Keratinocyte (primary cell): ENCODE measurements at regions not wholly inside any gene's neighbourhood (a gene's known extent, or its start where the extent isn't known, plus 50 kb on each side); places are given as distances from the start of the nearest gene placed in this dataset.

ENCODE experiments used
- EZH2 ChIP-seq: IDR thresholded peaks from one replicate; pipeline ENCODE4 v1.6.1; 2012; ENCODE audit warnings: inconsistent platforms, mild to moderate bottlenecking, low read length, moderate library complexity
- TF ChIP-seq, protein P1 (sequence below), 3 experiments: IDR thresholded peaks in 1 of 3; conservative IDR thresholded peaks in 1 of 3; optimal IDR thresholded peaks in 1 of 3; 2 replicates in 2 of 3; 3 replicates in 1 of 3; pipeline versions ENCODE3 to v1.5.1; 2011; ENCODE audit warnings: low read length in 3 of 3, mild to moderate bottlenecking in 3 of 3, moderate library complexity in 2 of 3, control low read depth in 1 of 3, inconsistent platforms in 1 of 3; ENCODE audit not compliant: insufficient read depth in 2 of 3; ENCODE audit errors: extremely low read depth in 1 of 3

DNA sequence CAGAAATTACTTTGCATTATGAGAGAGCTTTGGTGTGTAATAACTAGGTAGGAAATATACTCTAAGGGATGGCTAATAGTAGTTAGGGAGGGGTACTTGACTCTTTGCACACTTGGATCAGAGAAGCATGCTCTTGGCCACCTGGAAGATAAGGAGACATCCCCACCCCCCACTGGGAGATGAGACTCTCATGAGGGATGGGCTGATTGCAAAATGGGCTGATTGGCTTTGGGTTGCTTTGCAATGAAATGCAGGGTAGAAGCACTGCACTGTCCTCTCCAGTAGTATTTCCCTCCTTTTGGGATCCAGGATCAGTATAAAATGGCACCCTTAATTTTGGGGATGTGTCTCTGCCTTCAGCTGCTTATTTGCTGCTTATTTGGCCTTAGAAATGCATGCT, 71.2 kb upstream of the EPS8L3 start:
- TF ChIP-seq, protein P1, sequence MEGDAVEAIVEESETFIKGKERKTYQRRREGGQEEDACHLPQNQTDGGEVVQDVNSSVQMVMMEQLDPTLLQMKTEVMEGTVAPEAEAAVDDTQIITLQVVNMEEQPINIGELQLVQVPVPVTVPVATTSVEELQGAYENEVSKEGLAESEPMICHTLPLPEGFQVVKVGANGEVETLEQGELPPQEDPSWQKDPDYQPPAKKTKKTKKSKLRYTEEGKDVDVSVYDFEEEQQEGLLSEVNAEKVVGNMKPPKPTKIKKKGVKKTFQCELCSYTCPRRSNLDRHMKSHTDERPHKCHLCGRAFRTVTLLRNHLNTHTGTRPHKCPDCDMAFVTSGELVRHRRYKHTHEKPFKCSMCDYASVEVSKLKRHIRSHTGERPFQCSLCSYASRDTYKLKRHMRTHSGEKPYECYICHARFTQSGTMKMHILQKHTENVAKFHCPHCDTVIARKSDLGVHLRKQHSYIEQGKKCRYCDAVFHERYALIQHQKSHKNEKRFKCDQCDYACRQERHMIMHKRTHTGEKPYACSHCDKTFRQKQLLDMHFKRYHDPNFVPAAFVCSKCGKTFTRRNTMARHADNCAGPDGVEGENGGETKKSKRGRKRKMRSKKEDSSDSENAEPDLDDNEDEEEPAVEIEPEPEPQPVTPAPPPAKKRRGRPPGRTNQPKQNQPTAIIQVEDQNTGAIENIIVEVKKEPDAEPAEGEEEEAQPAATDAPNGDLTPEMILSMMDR (optimal IDR thresholded peaks at IDR 0.05 in 1 of 3, IDR thresholded peaks at IDR 0.05 in 1 of 3, conservative IDR thresholded peaks at IDR 0.05 in 1 of 3; ENCODE audit: extremely low read depth in 1 of 3, insufficient read depth in 2 of 3, low read length in 3 of 3), result no peak
- no peak for TF ChIP-seq EZH2
